Stimulated activated naive CD8-positive, alpha-beta T cell treated with anti-CD3 and anti-CD28 coated beads, Interleukin-15, amount 100 ng/mL, for 72 hours (primary cell): ENCODE measurements at regions not wholly inside any gene's neighbourhood (a gene's known extent, or its start where the extent isn't known, plus 50 kb on each side); places are given as distances from the start of the nearest gene placed in this dataset.

Experiments used
- ATAC-seq: fragments of 150-1000 bp; cut with Tn5 transposase; 2 replicates; pipeline ENCODE4 v1.10.0; 2021; ENCODE audit warnings: mild to moderate bottlenecking, moderate library complexity
- DNase-seq, 2 donors: peaks; one replicate each; pipeline ENCODE4 v3.0.0; 2021 to 2022
- H3K27ac Mint-ChIP-seq, 2 donors: one replicate each; pipeline ENCODE4 v1.8.0; 2022; ENCODE audit warnings: mild to moderate bottlenecking in 2 of 2, mixed read lengths in 2 of 2, moderate library complexity in 2 of 2
- H3K27me3 Mint-ChIP-seq: one replicate; pipeline ENCODE4 v1.8.0; 2022; ENCODE audit warnings: mixed read lengths
- H3K4me1 Mint-ChIP-seq: one replicate; pipeline ENCODE4 v1.8.0; 2022; ENCODE audit warnings: mild to moderate bottlenecking, mixed read lengths
- H3K4me3 Mint-ChIP-seq, 2 donors: one replicate each; pipeline ENCODE4 v1.8.0; 2022; ENCODE audit warnings: mild to moderate bottlenecking in 2 of 2, mixed read lengths in 2 of 2, moderate library complexity in 1 of 2
- H3K9me3 Mint-ChIP-seq, 2 donors: one replicate each; pipeline ENCODE4 v1.8.0; 2022; ENCODE audit warnings: mixed read lengths in 2 of 2

GRCh38 chr15:31973197-31973596 lies 57.1 kb upstream of the CHRNA7 start:
- peaks cover 50% of the 10 kb centered on the region for H3K27me3 Mint-ChIP-seq
- H3K4me1 Mint-ChIP-seq, result peaks cover 17% of the 10 kb centered on the region
- ATAC-seq, result no peak
- H3K9me3 Mint-ChIP-seq, result no peaks in the 10 kb centered on the region
- no peak overlapping the region for H3K27ac Mint-ChIP-seq
- no peak overlapping the region for H3K4me3 Mint-ChIP-seq
- DNase-seq, result no peak

GRCh38 chr15:31974154-31974794 lies 56.0 kb upstream of the CHRNA7 start:
- no peak overlapping the region for H3K27ac Mint-ChIP-seq
- H3K4me3 Mint-ChIP-seq, result no peak overlapping the region
- DNase-seq, result no peak
- H3K9me3 Mint-ChIP-seq, result no peaks in the 10 kb centered on the region
- H3K27me3 Mint-ChIP-seq, result peaks cover 53% of the 10 kb centered on the region
- H3K4me1 Mint-ChIP-seq, result peaks cover 17% of the 10 kb centered on the region
- ATAC-seq, result no peak

GRCh38 chr15:31974855-31975829 lies 55.2 kb upstream of the CHRNA7 start:
- ATAC-seq, result peak; percentile 38
- H3K9me3 Mint-ChIP-seq, result no peaks in the 10 kb centered on the region
- peaks cover 17% of the 10 kb centered on the region for H3K4me1 Mint-ChIP-seq
- H3K27ac Mint-ChIP-seq, result peak overlapping the region in 1 of 2 donors; percentile 22
- peak; percentile 20 to 36 for DNase-seq
- H3K4me3 Mint-ChIP-seq, result peak overlapping the region in 1 of 2 donors; percentile 55
- peaks cover 45% of the 10 kb centered on the region for H3K27me3 Mint-ChIP-seq

GRCh38 chr15:31975830-31976229 lies 54.5 kb upstream of the CHRNA7 start:
- H3K9me3 Mint-ChIP-seq, result no peaks in the 10 kb centered on the region
- DNase-seq (no peak), ATAC-seq (peak; percentile 49)
- no peak overlapping the region for H3K4me3 Mint-ChIP-seq
- no peak overlapping the region for H3K27ac Mint-ChIP-seq
- peaks cover 41% of the 10 kb centered on the region for H3K27me3 Mint-ChIP-seq
- peaks cover 17% of the 10 kb centered on the region for H3K4me1 Mint-ChIP-seq

GRCh38 chr15:31977138-31977537 lies 53.2 kb upstream of the CHRNA7 start:
- Mint-ChIP-seq H3K4me1 (peaks cover 17% of the 10 kb centered on the region), H3K27ac (peak overlapping the region in 1 of 2 donors; percentile 15), H3K27me3 (peaks cover 41% of the 10 kb centered on the region), H3K4me3 (no peak overlapping the region), H3K9me3 (no peaks in the 10 kb centered on the region)
- DNase-seq, result no peak
- no peak for ATAC-seq

GRCh38 chr15:31977812-31978661 lies 52.3 kb upstream of the CHRNA7 start:
- DNase-seq (peak; percentile 49 to 60), ATAC-seq (peak; percentile 69)
- Mint-ChIP-seq H3K4me3 (no peak overlapping the region), H3K27me3 (peaks cover 41% of the 10 kb centered on the region), H3K4me1 (peaks cover 17% of the 10 kb centered on the region), H3K9me3 (no peaks in the 10 kb centered on the region), H3K27ac (peak overlapping the region in 1 of 2 donors; percentile 49)
